Uterus (tissue), 2 donors: ENCODE measurements at regions not wholly inside any gene's neighbourhood (a gene's known extent, or its start where the extent isn't known, plus 50 kb on each side); places are given as distances from the start of the nearest gene placed in this dataset.

Experiments used
- CTCF ChIP-seq, 4 experiments: fragments of 200-600 bp in 2 of 4; fragments of 450-650 bp in 2 of 4; sonication (generic) in 2 of 4; IDR thresholded peaks; one replicate each; pipeline ENCODE4 v1.5.1; 2016 to 2019; ENCODE audit warnings: antibody characterized with exemption in 4 of 4, mild to moderate bottlenecking in 2 of 4, moderate library complexity in 1 of 4
- POLR2A ChIP-seq, 2 donors: fragments of 450-650 bp; IDR thresholded peaks; one replicate each; pipeline ENCODE4 v1.6.1; 2016; ENCODE audit warnings: antibody characterized with exemption in 2 of 2, mild to moderate bottlenecking in 1 of 2, moderate library complexity in 1 of 2

- no peak for TF ChIP-seq CTCF (IDR thresholded peaks at IDR 0.05)
- TF ChIP-seq POLR2A (IDR thresholded peaks at IDR 0.05): no peak
Observed at GRCh38 chr9:19666575-19666974, 122.3 kb downstream of the SLC24A2 start.
